Activated CD4-positive, alpha-beta T cell treated with anti-CD3 and anti-CD28 coated beads, Interleukin-2, amount 50 U/mL, for 1 hour (primary cell): ENCODE measurements at regions not wholly inside any gene's neighbourhood (a gene's known extent, or its start where the extent isn't known, plus 50 kb on each side); places are given as distances from the start of the nearest gene placed in this dataset.
"Not testable (repeated sequence)": the region's sequence is repeated elsewhere in the genome, so short reads cannot be mapped to it uniquely, and the experiment has no call there.

Source experiments
- DNase-seq: peaks from one replicate; pipeline ENCODE4 v3.0.0-alpha.2; 2020

DNA sequence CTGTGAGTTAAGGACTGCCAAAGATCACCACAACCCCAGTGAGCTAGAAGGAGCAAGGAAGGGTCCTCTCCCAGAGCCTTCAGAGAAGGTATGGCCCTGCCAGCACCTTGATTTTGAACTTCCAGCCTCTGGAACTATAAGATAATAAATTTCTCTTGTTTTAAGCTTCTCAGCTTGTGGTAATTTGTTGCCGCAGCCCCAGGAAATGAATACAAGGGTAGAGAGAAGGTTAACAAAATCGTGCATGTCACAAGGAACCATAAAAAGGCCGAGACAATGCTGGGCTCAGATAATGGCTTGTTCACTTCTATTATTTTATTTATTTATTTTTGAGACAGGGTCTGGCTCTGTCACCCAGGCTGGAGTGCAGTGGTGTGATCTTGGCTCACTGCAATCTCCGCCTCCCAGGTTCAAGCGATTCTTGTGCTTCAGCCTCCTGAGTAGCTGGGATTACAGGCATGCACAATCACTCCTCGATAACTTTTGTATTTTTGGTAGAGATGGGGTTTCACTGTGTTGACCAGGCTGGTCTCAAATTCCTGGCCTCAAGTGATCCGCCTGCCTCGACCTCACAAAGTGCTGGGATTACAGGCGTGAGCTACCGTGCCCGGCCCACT is 71.5 kb downstream of the WSB1 start:
- not testable (repeated sequence) for DNase-seq

DNA sequence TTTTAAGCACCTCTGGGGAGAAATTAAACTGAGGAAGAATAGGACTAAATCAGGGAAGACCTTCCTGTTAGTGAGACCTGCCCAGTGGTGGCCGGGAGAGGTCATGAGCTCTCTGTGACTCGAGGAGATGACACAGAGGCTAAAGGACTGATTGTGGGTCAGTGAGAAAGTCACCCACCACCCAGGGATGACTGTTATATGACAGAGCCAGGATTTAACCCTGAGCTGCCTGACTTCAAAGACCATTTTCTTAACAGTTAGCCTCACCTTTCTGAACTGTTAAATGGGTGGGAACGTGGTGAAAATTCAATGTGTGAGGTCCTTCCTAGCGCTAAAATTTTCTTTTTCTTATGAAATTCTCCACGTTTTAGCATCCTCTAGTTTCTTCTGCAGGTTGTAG is 72.5 kb downstream of the WSB1 start:
- no peak for DNase-seq

DNA sequence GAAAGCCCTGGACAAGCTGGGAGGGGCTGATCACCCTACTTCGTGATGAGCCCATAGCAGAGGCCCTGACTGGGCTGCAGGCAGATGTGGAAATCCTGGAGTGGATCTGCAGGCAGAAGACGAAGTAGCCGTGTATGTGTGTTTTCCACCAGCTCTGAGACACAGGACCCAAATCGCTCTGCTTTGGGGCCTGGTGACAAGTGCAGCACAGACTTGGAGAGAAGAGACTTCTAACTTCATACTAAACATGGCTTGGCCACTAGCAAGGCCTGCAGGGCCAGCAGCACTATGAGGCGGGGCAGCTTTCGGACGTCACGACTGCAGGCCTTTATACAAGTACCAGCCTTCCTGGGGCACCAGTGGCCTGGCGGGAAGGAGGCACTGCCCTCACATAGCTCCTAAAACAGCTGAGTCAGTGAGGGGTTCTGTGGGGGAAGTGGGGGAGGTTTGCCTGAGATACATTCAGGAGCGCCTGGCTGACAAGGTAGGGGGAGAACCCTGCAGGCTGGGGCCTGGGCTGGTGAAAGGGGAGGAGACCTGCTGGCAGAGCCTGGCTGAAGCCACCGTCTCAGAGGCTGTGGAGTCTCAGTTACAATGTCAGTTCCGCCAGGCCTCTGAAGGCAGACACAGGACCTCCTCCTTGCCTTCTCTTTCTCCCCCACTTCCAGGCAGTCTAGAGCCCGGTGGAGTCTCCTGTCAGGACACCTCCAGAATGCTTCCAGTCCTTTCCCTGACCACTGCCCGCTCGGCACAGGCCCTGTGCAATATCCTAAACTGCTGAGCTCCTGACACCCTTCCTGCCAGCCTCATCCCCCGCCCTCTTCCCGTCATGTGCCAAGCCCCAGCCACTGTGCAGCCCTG is 73.4 kb downstream of the WSB1 start:
- DNase-seq = no peak

DNA sequence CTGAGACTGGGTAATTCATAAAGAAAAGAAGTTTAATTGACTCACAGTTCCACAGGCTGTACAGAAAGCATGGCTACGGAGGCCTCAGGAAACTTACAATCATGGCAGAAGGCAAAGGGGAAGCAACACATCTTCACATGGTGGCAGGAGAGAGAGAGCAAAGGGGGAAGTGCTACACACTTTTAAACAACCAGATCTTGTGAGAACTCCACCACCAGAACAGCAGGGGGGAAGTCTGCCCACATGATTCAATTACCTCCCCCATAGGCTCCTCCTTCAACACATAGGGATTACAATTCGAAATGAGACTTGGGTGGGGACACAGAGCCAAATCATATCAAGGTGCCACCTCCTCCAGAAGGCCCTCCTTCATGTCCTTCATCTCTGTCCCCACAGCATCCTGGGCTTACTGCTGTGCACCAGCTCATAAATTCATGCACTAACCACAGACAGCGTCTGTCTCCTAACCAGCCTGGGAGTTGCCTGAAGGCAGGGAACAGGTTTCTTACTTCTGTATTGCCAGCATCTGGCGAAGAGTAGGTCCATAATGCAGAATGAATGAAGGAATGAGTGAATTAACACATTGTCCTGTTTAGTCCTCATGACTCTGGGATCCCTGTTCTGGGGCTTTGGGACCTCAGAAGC is 74.4 kb downstream of the WSB1 start:
- DNase-seq = no peak

DNA sequence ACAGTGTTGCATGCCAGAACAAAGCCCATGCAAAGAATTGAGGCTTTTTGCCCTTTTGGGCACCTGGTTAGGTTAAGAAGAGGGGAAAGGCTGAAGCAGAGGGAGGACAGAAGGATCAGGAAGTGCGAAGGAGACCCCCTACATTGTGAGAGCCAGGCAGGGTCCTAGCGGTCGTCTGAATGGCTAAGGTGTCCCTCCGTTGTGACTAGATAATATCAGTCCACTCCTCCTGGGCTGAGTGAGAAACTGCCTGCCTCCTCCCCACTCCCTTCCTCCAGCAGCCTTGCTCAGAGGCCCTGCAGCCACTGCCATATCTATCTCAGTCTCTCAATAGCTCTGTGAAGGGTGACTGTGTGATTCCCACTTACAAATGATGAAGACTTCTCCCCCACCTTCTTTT is 75.1 kb downstream of the WSB1 start:
- DNase-seq = no peak

DNA sequence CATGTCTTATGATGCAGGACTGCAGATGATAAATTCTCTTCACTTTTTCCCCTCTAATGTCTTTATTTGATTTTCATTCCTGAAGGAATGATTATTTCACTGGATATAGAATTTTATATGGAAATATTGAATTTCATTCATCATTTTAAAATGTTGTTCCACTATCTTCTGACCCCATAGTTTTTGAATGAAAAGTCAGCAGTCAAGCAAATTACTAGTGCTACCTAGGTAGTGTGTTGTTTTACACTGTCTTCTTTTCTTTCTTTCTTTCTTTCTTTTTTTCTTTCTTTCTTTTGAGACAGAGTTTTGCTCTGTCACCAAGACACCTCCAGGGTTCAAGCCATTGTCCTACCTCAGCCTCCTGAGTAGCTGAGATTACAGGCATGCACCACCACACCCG is 76.9 kb downstream of the WSB1 start:
- no peak for DNase-seq

DNA sequence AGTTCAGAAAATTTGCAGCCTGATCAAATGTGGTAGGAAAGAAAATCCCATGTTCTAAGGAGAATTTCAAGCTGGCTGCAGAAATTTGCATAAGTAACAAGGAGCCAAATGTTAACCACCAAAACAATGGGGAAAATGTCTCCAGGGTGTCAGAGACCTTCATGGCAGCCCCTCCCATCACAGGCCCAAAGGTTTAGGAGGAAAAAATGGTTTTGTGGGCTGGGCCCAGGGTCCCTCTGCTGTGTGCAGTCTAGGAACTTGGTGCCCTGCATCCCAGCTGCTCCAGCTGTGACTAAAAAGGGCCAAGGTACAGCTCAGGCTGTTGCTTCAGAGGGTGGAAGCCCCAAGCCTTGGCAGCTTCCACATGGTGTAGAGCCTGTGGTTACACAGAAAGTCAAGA is 79.8 kb downstream of the WSB1 start:
- not testable (repeated sequence) for DNase-seq

DNA sequence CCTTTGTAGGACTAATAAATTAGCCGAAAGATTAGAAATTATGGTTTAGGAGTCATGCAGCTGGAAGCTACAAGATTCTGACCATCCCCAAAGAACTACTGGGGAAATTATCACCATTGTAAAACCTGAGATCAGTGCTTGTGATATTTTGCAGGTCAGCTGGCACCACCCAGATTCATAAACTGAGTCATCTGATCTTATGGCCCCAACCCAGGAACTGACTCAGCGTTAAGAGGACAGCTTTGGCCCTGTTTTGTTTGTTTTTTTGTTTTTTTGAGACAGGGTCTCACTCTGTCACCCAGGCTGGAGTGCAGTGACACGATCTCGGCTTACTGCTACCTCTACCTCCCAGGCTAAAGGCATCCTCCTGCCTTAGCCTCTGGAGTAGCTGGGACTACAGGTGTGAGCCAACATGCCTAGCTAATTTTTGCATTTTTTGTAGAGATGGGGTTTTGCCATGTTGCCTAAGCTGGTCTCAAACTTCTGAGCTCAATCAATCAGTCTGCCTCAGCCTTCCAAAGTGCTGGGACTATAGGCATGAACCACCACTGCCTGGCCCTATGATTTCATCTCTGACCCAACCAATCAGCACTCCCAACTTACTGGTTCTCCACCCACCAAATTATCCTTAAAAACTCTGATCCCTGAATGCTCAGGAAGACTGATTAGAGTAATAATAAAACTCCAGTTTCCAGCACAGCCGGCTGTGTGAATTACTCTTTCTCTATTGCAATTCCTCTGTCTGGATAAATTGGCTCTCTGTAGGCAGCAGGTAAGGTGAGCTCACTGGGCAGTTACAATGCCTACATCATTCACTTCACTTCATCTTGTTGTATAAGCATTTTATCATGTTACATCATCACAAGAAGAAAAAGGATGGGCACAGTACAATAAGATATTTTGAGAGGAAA is 79.4 kb upstream of the KSR1 start:
- DNase-seq = no peak

GRCh38 chr17:27378482-27379175 is 77.6 kb upstream of the KSR1 start:
- DNase-seq = no peak

- DNase-seq = no peak
These were observed 76.2 kb upstream of the KSR1 start for GRCh38 chr17:27379888-27380533.

DNA sequence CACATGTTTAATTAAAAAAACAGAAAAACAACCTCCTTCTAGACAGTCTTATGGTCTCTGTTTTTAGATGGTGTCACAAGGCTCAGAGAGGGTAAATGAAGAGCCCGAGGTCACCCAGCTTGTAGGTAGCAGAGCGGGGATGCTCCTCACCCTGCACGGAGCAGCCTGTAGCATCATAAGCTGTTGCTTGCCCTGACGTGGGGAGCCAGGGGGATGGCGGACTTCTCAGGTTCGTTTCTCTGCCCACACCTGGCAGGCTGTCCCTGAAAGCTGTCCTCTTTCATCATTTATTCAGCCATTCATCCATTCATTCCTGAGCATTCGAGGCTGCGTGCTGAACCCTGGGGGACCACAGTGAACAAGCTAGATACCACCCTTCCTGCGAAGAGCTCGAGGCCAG is 75.7 kb upstream of the KSR1 start:
- DNase-seq = no peak

DNA sequence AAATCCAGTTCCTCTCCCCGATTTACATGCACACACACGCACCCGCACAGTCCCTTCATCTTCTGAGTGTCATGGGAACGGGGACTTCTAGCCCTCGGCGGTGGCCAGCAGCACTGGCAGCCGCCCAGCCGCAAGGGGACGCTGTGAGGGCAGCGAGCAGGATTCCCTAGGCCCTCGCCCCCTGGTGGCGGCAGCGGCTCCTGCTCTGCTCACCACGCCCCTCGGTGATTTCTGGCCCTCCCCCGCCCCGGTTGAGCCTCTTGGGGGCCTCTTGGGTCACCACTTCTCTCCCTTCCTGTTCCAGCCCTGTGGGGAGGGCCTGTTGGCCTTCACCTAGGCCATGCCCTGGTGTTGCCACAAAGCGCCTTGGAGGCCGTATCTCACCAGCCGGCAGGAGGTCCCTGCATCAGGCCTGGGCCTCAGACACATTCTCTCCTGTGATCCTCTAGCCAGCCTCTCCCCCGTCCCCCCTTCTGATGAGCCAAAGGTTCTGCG is 75.2 kb upstream of the KSR1 start:
- peak; percentile 72 for DNase-seq

DNA sequence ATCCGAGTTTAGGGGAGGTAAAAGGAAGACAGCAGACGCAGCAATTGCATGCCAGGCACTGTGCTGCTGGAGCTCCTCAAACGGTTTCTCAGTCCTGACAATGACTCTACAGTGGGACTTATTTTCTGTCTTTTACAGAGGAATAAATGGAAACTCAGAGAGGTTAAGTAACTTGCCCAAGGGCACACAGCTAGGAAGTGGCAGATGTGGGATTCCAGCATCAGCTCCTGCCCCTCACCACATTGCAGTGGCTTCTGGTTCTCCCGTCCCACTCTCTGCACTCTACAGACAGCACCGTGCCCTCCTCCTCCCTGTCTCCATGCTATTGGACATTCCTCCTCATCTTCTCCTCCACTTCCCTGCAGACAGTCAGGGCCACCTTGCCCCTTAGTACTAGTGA is 74.2 kb upstream of the KSR1 start:
- no peak for DNase-seq

DNA sequence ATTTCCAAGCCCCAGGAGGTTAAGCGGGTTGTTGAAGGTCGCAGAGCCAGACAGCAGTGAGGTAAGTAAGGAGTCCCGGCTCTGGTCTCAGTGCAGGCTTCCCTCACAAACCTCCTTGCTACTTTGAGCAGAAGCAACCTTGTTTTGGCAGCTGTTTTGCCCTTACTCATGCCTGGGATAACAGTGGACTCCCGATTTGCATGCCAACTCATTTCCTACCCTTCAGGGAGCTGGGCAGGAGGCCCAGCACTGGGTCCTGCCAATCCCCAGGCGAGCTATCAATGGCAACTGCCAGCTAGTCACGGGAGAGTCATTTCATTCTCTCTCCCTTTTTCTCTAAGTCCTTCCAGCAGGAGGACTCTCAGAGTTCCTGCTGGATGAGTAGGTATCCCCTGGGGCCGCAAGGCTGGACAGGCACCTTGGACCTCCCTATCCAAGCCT is 72.0 kb upstream of the KSR1 start:
- no peak for DNase-seq

DNA sequence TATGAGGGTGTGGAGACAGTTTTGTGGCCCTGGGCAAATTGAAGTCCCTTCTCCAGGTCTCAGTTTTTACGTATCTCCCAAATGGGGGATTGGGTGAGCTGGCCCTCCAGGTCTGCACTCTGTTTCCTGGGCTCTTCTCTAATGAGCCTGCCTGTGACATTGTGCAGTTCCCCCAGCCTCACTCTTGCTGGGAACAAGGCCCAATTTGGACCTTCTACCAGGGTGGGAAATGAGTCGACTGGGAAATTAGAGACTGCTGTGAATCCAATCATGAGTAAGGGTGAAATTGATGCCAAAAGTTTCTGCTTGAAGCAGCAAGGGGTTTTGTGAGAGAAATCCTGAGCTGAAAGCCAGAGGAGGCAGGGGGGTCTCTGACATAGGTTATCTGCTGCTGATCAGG is 71.5 kb upstream of the KSR1 start:
- no peak for DNase-seq

GRCh38 chr17:27385626-27386025 is 70.6 kb upstream of the KSR1 start:
- DNase-seq = no peak

GRCh38 chr17:27386206-27387075 is 69.8 kb upstream of the KSR1 start:
- DNase-seq = no peak

- DNase-seq = no peak
These were observed 66.6 kb upstream of the KSR1 start for GRCh38 chr17:27389542-27390140.

DNA sequence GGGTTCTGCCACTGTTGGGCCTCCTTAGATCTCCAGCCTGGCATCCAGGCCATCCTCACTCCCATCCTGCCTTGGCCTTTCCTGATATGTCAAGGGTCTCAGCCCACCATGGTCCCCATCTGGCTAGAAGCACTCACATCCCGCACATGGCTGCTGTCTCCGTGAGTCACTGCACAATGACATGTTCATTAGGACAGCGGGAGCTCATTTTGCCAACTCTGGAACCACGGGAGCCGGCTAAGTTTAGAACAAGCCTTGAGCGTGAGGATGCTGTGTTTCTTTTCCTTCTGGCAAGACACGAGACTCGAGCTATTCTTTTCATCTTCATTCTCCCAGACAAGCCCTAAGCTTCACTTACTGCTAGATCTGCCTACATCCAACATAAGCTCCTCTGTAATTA is 65.7 kb upstream of the KSR1 start:
- no peak for DNase-seq

- DNase-seq = no peak
These were observed 64.8 kb upstream of the KSR1 start for GRCh38 chr17:27391427-27391826.
